Parathyroid adenoma (tissue), 2 donors: ENCODE measurements at regions not wholly inside any gene's neighbourhood (a gene's known extent, or its start where the extent isn't known, plus 50 kb on each side); places are given as distances from the start of the nearest gene placed in this dataset.

ENCODE experiments used
- H2AFZ ChIP-seq: fragments of 300-600 bp; sonication (generic); one replicate; pipeline ENCODE4 v1.7.0; 2017; ENCODE audit warnings: antibody characterized with exemption, mild to moderate bottlenecking
- H3K27ac ChIP-seq: fragments of 300-600 bp; sonication (generic); one replicate; pipeline ENCODE4 v1.7.0; 2017
- H3K27me3 ChIP-seq: fragments of 300-600 bp; sonication (generic); one replicate; pipeline ENCODE4 v1.7.0; 2017; ENCODE audit warnings: low read length; ENCODE audit not compliant: control insufficient read depth, insufficient read depth
- H3K36me3 ChIP-seq: fragments of 300-600 bp; sonication (generic); one replicate; pipeline ENCODE4 v1.7.0; 2017; ENCODE audit warnings: low read length; ENCODE audit not compliant: control insufficient read depth, insufficient read depth
- H3K4me1 ChIP-seq: fragments of 300-600 bp; sonication (generic); one replicate; pipeline ENCODE4 v1.7.0; 2017; ENCODE audit warnings: control low read depth
- H3K4me2 ChIP-seq: fragments of 300-600 bp; sonication (generic); one replicate; pipeline ENCODE4 v1.7.0; 2017; ENCODE audit warnings: low read length
- H3K4me3 ChIP-seq: fragments of 300-600 bp; sonication (generic); one replicate; pipeline ENCODE4 v1.7.0; 2017; ENCODE audit warnings: low read depth, low read length
- H3K79me2 ChIP-seq: fragments of 300-600 bp; sonication (generic); one replicate; pipeline ENCODE4 v1.7.0; 2017; ENCODE audit warnings: control low read depth
- H3K9ac ChIP-seq: fragments of 300-600 bp; sonication (generic); one replicate; pipeline ENCODE4 v1.7.0; 2017; ENCODE audit warnings: mild to moderate bottlenecking
- H3K9me3 ChIP-seq: fragments of 300-600 bp; sonication (generic); one replicate; pipeline ENCODE4 v1.7.0; 2017; ENCODE audit warnings: low read length; ENCODE audit not compliant: control insufficient read depth
- CTCF ChIP-seq: fragments of 300-600 bp; sonication (generic); IDR thresholded peaks from one replicate; pipeline ENCODE4 v1.7.0; 2017; ENCODE audit warnings: antibody characterized with exemption, mild to moderate bottlenecking
- donor health status: primary hyperparathyroidism.

GRCh38 chr5:158154226-158155005, 295.5 kb upstream of the CLINT1 start:
- Histone ChIP-seq H3K4me1 (no peaks in the 10 kb centered on the region), H3K36me3 (no peaks in the 10 kb centered on the region), H3K27ac (no peak overlapping the region), H2AFZ (no peak overlapping the region), H3K4me2 (no peak overlapping the region), H3K9me3 (no peaks in the 10 kb centered on the region), H3K27me3 (no peaks in the 10 kb centered on the region), H3K79me2 (no peaks in the 10 kb centered on the region), H3K4me3 (no peak overlapping the region), H3K9ac (no peak overlapping the region)
- TF ChIP-seq CTCF = no peak

GRCh38 chr5:158153508-158153907, 294.6 kb upstream of the CLINT1 start:
- Histone ChIP-seq H2AFZ (no peak overlapping the region), H3K79me2 (no peaks in the 10 kb centered on the region), H3K27me3 (no peaks in the 10 kb centered on the region), H3K4me1 (no peaks in the 10 kb centered on the region), H3K9me3 (no peaks in the 10 kb centered on the region), H3K27ac (no peak overlapping the region), H3K4me3 (no peak overlapping the region), H3K4me2 (no peak overlapping the region), H3K36me3 (no peaks in the 10 kb centered on the region), H3K9ac (no peak overlapping the region)
- TF ChIP-seq CTCF = no peak

- Histone ChIP-seq H3K9me3 (no peaks in the 10 kb centered on the region), H3K36me3 (no peaks in the 10 kb centered on the region), H3K79me2 (no peaks in the 10 kb centered on the region), H3K4me2 (no peak overlapping the region), H3K4me1 (no peaks in the 10 kb centered on the region), H3K4me3 (no peak overlapping the region), H2AFZ (no peak overlapping the region), H3K9ac (no peak overlapping the region), H3K27me3 (no peaks in the 10 kb centered on the region), H3K27ac (no peak overlapping the region)
- no peak for TF ChIP-seq CTCF
Observed at GRCh38 chr5:158152136-158152535, 293.2 kb upstream of the CLINT1 start.

- no peak overlapping the region for H3K9ac ChIP-seq
- no peak overlapping the region for H2AFZ ChIP-seq
- H3K27ac ChIP-seq = no peak overlapping the region
- TF ChIP-seq CTCF = no peak
- H3K79me2 ChIP-seq = no peaks in the 10 kb centered on the region
- H3K27me3 ChIP-seq = no peaks in the 10 kb centered on the region
- H3K4me2 ChIP-seq = no peak overlapping the region
- H3K36me3 ChIP-seq = no peaks in the 10 kb centered on the region
- no peak overlapping the region for H3K4me3 ChIP-seq
- no peaks in the 10 kb centered on the region for H3K9me3 ChIP-seq
- H3K4me1 ChIP-seq = no peaks in the 10 kb centered on the region
Observed at GRCh38 chr5:158147227-158147626, 288.3 kb upstream of the CLINT1 start.

GRCh38 chr5:158145827-158146226, 286.9 kb upstream of the CLINT1 start:
- no peaks in the 10 kb centered on the region for H3K79me2 ChIP-seq
- no peak overlapping the region for H3K4me2 ChIP-seq
- H3K27me3 ChIP-seq = no peaks in the 10 kb centered on the region
- no peaks in the 10 kb centered on the region for H3K36me3 ChIP-seq
- TF ChIP-seq CTCF = no peak
- H3K4me1 ChIP-seq = no peaks in the 10 kb centered on the region
- no peak overlapping the region for H3K27ac ChIP-seq
- H3K9me3 ChIP-seq = no peaks in the 10 kb centered on the region
- H3K4me3 ChIP-seq = no peak overlapping the region
- H2AFZ ChIP-seq = no peak overlapping the region
- no peak overlapping the region for H3K9ac ChIP-seq
